Panc1 (cell line): ENCODE measurements at regions not wholly inside any gene's neighbourhood (a gene's known extent, or its start where the extent isn't known, plus 50 kb on each side); places are given as distances from the start of the nearest gene placed in this dataset.
"Not testable (repeated sequence)": the region's sequence is repeated elsewhere in the genome, so short reads cannot be mapped to it uniquely, and the experiment has no call there.

ENCODE experiments used
- ATAC-seq: fragments of 200-7000 bp; cut with Tn5 transposase; 2 replicates; pipeline ENCODE4 v1.9.1; 2020; ENCODE audit warnings: mild to moderate bottlenecking, moderate library complexity
- BruUV-seq: library from RNA; stranded (reverse); fragments of 400-500 nt; replicated peaks from 2 replicates; lab custom pipeline; 2021; lab: Mats Ljungman, UMichigan
- CTCF ChIA-PET: fragments of 300-600 bp; sonication (Branson Sonifier 250); formaldehyde crosslinking; loops from one replicate; lab custom pipeline; 2022; ENCODE audit warnings: antibody characterized with exemption; lab: Charles Lee
- POLR2A ChIA-PET: fragments of 300-600 bp; sonication (Branson Sonifier 250); formaldehyde crosslinking; loops from one replicate; lab custom pipeline; 2022; ENCODE audit warnings: antibody characterized with exemption; lab: Charles Lee
- DNase-seq: peaks from one replicate; pipeline ENCODE4 v3.0.0-alpha.2; 2010; ENCODE audit warnings: low read depth, low spot score
- H3K27ac ChIP-seq: 2 replicates; pipeline ENCODE4 v1.5.1; 2011; ENCODE audit warnings: mild to moderate bottlenecking, low read length, inconsistent platforms
- H3K27me3 ChIP-seq: fragments of 200-500 bp; sonication (Bioruptor generic); 2 replicates; pipeline ENCODE4 v1.6.0; 2014; ENCODE audit warnings: low read length, inconsistent platforms; ENCODE audit not compliant: control insufficient read depth, insufficient read depth
- H3K36me3 ChIP-seq: fragments of 200-500 bp; sonication (Bioruptor generic); 2 replicates; pipeline ENCODE4 v1.5.1; 2014; ENCODE audit warnings: inconsistent platforms, mild to moderate bottlenecking, low read length, moderate library complexity; ENCODE audit not compliant: control insufficient read depth, insufficient read depth
- H3K4me1 ChIP-seq: 2 replicates; pipeline ENCODE4 v1.5.1; 2011; ENCODE audit warnings: inconsistent platforms, mild to moderate bottlenecking, low read length, moderate library complexity; ENCODE audit not compliant: control insufficient read depth, insufficient read depth
- H3K4me3 ChIP-seq, 2 experiments: 2 replicates each; pipeline ENCODE4 v1.5.1; 2011 to 2012; ENCODE audit warnings: low read depth in 2 of 2, low read length in 2 of 2, mild to moderate bottlenecking in 2 of 2, inconsistent platforms in 1 of 2, moderate library complexity in 1 of 2
- H3K9me3 ChIP-seq: fragments of 200-500 bp; sonication (Bioruptor generic); 2 replicates; pipeline ENCODE4 v1.5.1; 2014; ENCODE audit warnings: low read depth, mild to moderate bottlenecking, inconsistent platforms, low read length, moderate library complexity; ENCODE audit not compliant: control insufficient read depth, insufficient read depth
- CTCF ChIP-seq: fragments of 450-650 bp; IDR thresholded peaks from 2 replicates; pipeline ENCODE4 v1.5.1; 2017; ENCODE audit warnings: mild to moderate bottlenecking
- POLR2AphosphoS5 ChIP-seq: IDR thresholded peaks from 2 replicates; pipeline ENCODE4 v1.6.1; 2012; ENCODE audit warnings: mild to moderate bottlenecking, low read depth, low read length, moderate library complexity
- REST ChIP-seq, 2 experiments: IDR thresholded peaks; 2 replicates each; pipeline ENCODE4 v1.6.1; 2011 to 2012; ENCODE audit warnings: low read depth in 2 of 2, control low read depth in 1 of 2, low read length in 1 of 2, mild to moderate bottlenecking in 1 of 2, moderate library complexity in 1 of 2; ENCODE audit not compliant: insufficient read depth in 1 of 2
- SIN3A ChIP-seq: IDR thresholded peaks from 2 replicates; pipeline ENCODE4 v1.6.1; 2012; ENCODE audit warnings: low read depth, mild to moderate bottlenecking, low read length, moderate library complexity, borderline replicate concordance; ENCODE audit not compliant: insufficient read depth
- TCF7L2 ChIP-seq: IDR thresholded peaks from 2 replicates; pipeline ENCODE4 v1.6.1; 2011; ENCODE audit warnings: mild to moderate bottlenecking, low read depth, low read length, inconsistent platforms
- in situ Hi-C: cut with HindIII; loops from 2 replicates; pipeline ENCODE4 v1.10.0; 2016; ENCODE audit warnings: low sequenced_read_pairs, low pct_unique_long_range_greater_than_20kb
- intact Hi-C: fragments of 100-400 bp; cut with micrococcal nuclease; formaldehyde crosslinking; loops from one replicate; pipeline ENCODE4 v1.10.0; 2022; ENCODE audit not compliant: unreplicated experiment

GRCh38 chr10:59975918-59976317 lies 69.6 kb upstream of the CCDC6 start:
- H3K4me1 ChIP-seq, H3K4me3 ChIP-seq, BruUV-seq, H3K27me3 ChIP-seq, H3K9me3 ChIP-seq, ATAC-seq, DNase-seq, in situ Hi-C loops, H3K36me3 ChIP-seq, POLR2A ChIA-PET, H3K27ac ChIP-seq: not testable (repeated sequence)
- CTCF ChIA-PET, result interaction anchor here (0.6 kb wide), 1 partner anchor 36 kb away, joined by 3 read pairs; no protein-coding TSS in a partner anchor
- intact Hi-C loops, result loop anchor here (2.0 to 10.0 kb wide), 2 partner anchors 59 to 69 kb away; partner anchors contain the start of gene CCDC6

- POLR2A ChIA-PET, result no interaction called here
- CTCF ChIA-PET, result no interaction called here
Observed at GRCh38 chr10:59971915-59972314, 65.6 kb upstream of the CCDC6 start.

More at GRCh38 chr10:59971915-59972314, 65.6 kb upstream of the CCDC6 start:
- Histone ChIP-seq H3K4me3 (no peak overlapping the region), H3K9me3 (no peaks in the 10 kb centered on the region), H3K4me1 (no peaks in the 10 kb centered on the region), H3K36me3 (no peaks in the 10 kb centered on the region), H3K27me3 (no peaks in the 10 kb centered on the region), H3K27ac (no peak overlapping the region)
- no peak for ATAC-seq
- BruUV-seq, result no TSS peak
- TF ChIP-seq CTCF, result no peak
- TF ChIP-seq REST (IDR thresholded peaks at IDR 0.05; ENCODE audit: insufficient read depth in 1 of 2, low read depth in 2 of 2, low read length in 1 of 2), result no peak
- TF ChIP-seq SIN3A, result no peak
- TF ChIP-seq TCF7L2, result no peak
- TF ChIP-seq POLR2AphosphoS5, result no peak
- intact Hi-C loops, result loop anchor here (10.0 kb wide), 1 partner anchor 63 kb away; no protein-coding TSS in a partner anchor
- in situ Hi-C loops, result no loop called here
- no peak for DNase-seq
